ENCODE measurements at regions not wholly inside any gene's neighbourhood (a gene's known extent, or its start where the extent isn't known, plus 50 kb on each side); places are given as distances from the start of the nearest gene placed in this dataset.

DNA sequence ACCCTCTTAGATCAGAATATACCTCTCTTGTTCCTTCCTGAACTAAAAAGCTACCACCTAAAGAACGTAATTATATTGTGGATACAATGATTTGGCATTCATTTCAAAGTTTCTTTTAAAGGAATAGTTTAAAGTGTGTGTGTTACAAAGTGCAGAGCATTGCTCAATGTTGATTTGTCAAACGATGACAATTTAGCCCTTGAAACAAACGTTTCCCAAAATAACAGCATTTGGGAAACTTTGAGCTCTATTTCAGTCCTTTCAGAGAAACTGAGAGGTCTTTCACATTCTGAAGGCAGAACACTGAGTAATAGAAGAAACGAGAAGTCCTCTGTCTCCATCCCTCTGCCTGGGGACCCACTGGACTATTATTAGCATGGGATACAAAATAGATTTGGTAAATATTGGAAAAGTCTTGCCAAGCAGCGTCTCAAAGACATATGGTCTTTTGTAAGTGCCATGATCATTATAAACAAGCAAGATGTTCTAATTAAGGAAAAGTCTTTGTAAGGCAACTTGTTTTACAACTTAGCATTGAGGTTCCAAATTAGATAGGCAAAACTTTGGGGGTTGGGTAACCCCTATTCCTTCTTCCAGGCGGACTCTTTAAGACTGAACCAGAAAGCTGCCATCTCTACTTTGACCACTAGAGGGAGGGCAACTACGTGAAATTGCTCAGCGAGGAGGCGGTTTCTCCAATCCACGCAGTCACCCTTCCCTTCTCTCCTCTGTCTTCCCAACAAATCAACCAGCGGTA is 208.8 kb downstream of the RNF144B start:
- H2AFZ ChIP-seq (ENCODE audit: low read depth, low read length) = no peak overlapping the region
- no peaks in the 10 kb centered on the region for H4K20me1 ChIP-seq (ENCODE audit: insufficient read depth, low read length)
- H3K36me3 ChIP-seq (ENCODE audit: insufficient read depth, low read length) = no peaks in the 10 kb centered on the region
- H3K4me2 ChIP-seq (ENCODE audit: insufficient read depth, low read length) = no peak overlapping the region
- no peaks in the 10 kb centered on the region for H3K4me1 ChIP-seq (ENCODE audit: insufficient read depth, low read length)
- TF ChIP-seq EZH2 (IDR thresholded peaks at IDR 0.05; ENCODE audit: borderline replicate concordance, low read depth, low read length, severe bottlenecking) = no peak
- TF ChIP-seq, protein P1, sequence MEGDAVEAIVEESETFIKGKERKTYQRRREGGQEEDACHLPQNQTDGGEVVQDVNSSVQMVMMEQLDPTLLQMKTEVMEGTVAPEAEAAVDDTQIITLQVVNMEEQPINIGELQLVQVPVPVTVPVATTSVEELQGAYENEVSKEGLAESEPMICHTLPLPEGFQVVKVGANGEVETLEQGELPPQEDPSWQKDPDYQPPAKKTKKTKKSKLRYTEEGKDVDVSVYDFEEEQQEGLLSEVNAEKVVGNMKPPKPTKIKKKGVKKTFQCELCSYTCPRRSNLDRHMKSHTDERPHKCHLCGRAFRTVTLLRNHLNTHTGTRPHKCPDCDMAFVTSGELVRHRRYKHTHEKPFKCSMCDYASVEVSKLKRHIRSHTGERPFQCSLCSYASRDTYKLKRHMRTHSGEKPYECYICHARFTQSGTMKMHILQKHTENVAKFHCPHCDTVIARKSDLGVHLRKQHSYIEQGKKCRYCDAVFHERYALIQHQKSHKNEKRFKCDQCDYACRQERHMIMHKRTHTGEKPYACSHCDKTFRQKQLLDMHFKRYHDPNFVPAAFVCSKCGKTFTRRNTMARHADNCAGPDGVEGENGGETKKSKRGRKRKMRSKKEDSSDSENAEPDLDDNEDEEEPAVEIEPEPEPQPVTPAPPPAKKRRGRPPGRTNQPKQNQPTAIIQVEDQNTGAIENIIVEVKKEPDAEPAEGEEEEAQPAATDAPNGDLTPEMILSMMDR (IDR thresholded peaks at IDR 0.05; ENCODE audit: borderline replicate concordance, extremely low read depth, low read length, poor library complexity, severe bottlenecking) = peak; percentile 88
- no peak overlapping the region for H3K27ac ChIP-seq (ENCODE audit: low read length)
- peak; percentile 47 for DNase-seq
- H3K27me3 ChIP-seq (ENCODE audit: insufficient read depth, low read length, poor library complexity) = no peaks in the 10 kb centered on the region
- H3K9me3 ChIP-seq (ENCODE audit: insufficient read depth, low read length, severe bottlenecking) = no peaks in the 10 kb centered on the region
- no peak overlapping the region for H3K4me3 ChIP-seq (ENCODE audit: low read depth in 1 of 2, low read length in 2 of 2)
- peak; percentile 71 for ATAC-seq (ENCODE audit: insufficient read depth, low read depth)
- H3K79me2 ChIP-seq (ENCODE audit: insufficient read depth, low read length) = no peaks in the 10 kb centered on the region
- no peak overlapping the region for H3K9ac ChIP-seq (ENCODE audit: low read depth, low read length)

DNA sequence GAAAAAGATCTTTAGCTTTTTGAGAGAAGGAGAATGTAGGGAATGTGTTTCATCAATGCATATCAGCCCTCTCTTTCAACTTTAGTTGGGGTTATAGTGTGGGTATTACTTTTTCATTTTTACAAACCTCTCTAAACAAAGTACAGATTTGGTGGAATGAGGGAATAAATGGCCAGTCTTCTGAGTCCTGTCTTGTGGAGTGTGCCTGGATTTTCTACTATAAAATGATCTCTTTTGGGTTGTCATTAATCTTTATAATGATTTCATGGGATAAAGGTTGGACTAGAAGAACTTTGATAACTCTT is 209.3 kb downstream of the RNF144B start:
- Histone ChIP-seq H3K9ac (ENCODE audit: low read depth, low read length) (no peak overlapping the region), H3K27ac (ENCODE audit: low read length) (no peak overlapping the region), H3K9me3 (ENCODE audit: insufficient read depth, low read length, severe bottlenecking) (no peaks in the 10 kb centered on the region), H3K36me3 (ENCODE audit: insufficient read depth, low read length) (no peaks in the 10 kb centered on the region), H3K27me3 (ENCODE audit: insufficient read depth, low read length, poor library complexity) (no peaks in the 10 kb centered on the region), H3K4me1 (ENCODE audit: insufficient read depth, low read length) (no peaks in the 10 kb centered on the region), H2AFZ (ENCODE audit: low read depth, low read length) (no peak overlapping the region), H3K4me3 (ENCODE audit: low read depth in 1 of 2, low read length in 2 of 2) (no peak overlapping the region), H3K79me2 (ENCODE audit: insufficient read depth, low read length) (no peaks in the 10 kb centered on the region), H4K20me1 (ENCODE audit: insufficient read depth, low read length) (no peaks in the 10 kb centered on the region), H3K4me2 (ENCODE audit: insufficient read depth, low read length) (no peak overlapping the region)
- DNase-seq (no peak), ATAC-seq (ENCODE audit: insufficient read depth, low read depth) (no peak)
- TF ChIP-seq, protein P1 (IDR thresholded peaks at IDR 0.05; ENCODE audit: borderline replicate concordance, extremely low read depth, low read length, poor library complexity, severe bottlenecking) = no peak
- TF ChIP-seq EZH2 (IDR thresholded peaks at IDR 0.05; ENCODE audit: borderline replicate concordance, low read depth, low read length, severe bottlenecking) = no peak

DNA sequence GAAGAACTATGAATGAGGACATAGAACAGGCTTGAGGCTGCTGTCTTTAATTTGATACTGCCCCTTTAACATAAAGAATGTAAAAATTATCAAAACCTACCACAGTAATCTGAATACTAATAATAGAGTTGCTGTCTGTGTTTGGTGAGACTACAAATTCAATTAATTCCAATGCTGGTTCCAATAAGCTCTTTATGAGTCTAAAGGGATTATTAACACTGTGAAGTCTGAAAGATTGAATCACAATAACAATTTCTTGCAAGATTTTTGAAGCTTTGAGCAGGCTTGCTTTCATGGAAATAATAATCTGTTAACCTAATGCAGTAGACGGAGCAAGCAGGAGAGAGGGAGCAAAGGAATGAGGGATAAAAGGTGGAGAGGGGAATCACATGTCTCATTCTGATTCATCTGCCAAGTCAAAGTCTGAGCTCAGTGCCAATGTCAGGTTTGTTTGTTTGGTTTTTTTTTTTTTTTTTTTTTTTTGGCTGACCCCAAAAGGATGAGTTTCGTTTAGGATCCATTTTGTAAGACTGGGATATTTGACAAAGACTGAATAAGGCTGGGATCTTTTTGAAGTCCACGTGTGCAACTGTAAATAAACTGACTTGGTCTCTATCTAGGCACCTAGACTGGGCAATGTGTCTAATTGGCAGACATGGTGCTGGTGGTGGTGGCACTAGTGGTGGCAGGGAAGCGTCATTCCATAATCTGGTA is 211.6 kb downstream of the RNF144B start:
- Histone ChIP-seq H3K36me3 (ENCODE audit: insufficient read depth, low read length) (no peaks in the 10 kb centered on the region), H2AFZ (ENCODE audit: low read depth, low read length) (no peak overlapping the region), H3K79me2 (ENCODE audit: insufficient read depth, low read length) (no peaks in the 10 kb centered on the region)

More for the DNA sequence above, 211.6 kb downstream of the RNF144B start:
- no peaks in the 10 kb centered on the region for H3K9me3 ChIP-seq (ENCODE audit: insufficient read depth, low read length, severe bottlenecking)
- no peak for ATAC-seq (ENCODE audit: insufficient read depth, low read depth)
- no peaks in the 10 kb centered on the region for H4K20me1 ChIP-seq (ENCODE audit: insufficient read depth, low read length)
- H3K9ac ChIP-seq (ENCODE audit: low read depth, low read length) = no peak overlapping the region
- TF ChIP-seq, protein P1 (IDR thresholded peaks at IDR 0.05; ENCODE audit: borderline replicate concordance, extremely low read depth, low read length, poor library complexity, severe bottlenecking) = no peak
- TF ChIP-seq EZH2 (IDR thresholded peaks at IDR 0.05; ENCODE audit: borderline replicate concordance, low read depth, low read length, severe bottlenecking) = no peak
- no peak for DNase-seq
- H3K27me3 ChIP-seq (ENCODE audit: insufficient read depth, low read length, poor library complexity) = no peaks in the 10 kb centered on the region
- no peak overlapping the region for H3K27ac ChIP-seq (ENCODE audit: low read length)
- H3K4me3 ChIP-seq (ENCODE audit: low read depth in 1 of 2, low read length in 2 of 2) = no peak overlapping the region
- no peak overlapping the region for H3K4me2 ChIP-seq (ENCODE audit: insufficient read depth, low read length)
- no peaks in the 10 kb centered on the region for H3K4me1 ChIP-seq (ENCODE audit: insufficient read depth, low read length)
